ENCODE measurements at regions not wholly inside any gene's neighbourhood (a gene's known extent, or its start where the extent isn't known, plus 50 kb on each side); places are given as distances from the start of the nearest gene placed in this dataset.

DNA sequence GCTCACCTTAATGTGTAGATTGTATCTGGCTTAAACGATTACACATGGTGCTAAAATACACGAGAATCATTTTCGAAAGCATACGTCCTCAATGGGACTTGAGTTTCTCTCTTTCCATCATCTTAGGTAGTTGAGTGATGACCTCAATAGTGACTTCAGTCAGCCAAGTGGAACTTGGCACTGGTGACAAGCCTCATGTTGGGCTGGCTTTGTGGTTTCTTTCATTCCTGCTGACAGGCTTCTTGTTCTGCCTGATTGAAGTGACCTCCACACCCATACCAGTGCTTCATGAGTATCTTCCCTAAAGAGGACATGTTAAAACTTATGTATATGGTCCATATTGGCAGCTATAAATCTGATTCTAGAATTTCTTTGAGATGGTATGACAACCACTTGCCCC lies 159.1 kb upstream of the WDR1 start:
- TF ChIP-seq CTCF (IDR thresholded peaks at IDR 0.05; ENCODE audit: control insufficient read depth, extremely low read depth, insufficient read depth) = no peak
- DNase-seq (ENCODE audit: low read depth) = no peak
- no peak overlapping the region for H3K4me3 ChIP-seq (ENCODE audit: low read depth, low read length)

DNA sequence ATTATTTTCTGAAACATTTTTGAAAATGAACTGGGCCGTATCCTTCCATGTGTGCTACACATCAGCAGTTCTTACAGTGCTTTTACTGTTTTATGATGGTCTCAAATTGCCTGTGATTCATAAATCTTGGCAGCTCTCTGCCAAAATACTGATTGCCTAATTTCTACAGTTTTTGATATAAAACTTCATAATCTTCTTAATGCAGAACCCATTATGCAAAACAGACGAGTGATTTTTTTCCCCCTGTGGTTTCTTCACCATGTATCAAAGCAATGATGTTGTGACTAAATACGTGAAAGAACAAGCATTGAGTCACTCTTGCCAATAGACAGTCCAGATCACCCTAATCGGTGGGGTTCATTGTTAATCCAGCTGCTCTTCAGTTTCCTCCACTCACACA lies 156.4 kb upstream of the WDR1 start:
- no peak overlapping the region for H3K4me3 ChIP-seq (ENCODE audit: low read depth, low read length)
- no peak for DNase-seq (ENCODE audit: low read depth)
- TF ChIP-seq CTCF (IDR thresholded peaks at IDR 0.05; ENCODE audit: control insufficient read depth, extremely low read depth, insufficient read depth) = no peak

DNA sequence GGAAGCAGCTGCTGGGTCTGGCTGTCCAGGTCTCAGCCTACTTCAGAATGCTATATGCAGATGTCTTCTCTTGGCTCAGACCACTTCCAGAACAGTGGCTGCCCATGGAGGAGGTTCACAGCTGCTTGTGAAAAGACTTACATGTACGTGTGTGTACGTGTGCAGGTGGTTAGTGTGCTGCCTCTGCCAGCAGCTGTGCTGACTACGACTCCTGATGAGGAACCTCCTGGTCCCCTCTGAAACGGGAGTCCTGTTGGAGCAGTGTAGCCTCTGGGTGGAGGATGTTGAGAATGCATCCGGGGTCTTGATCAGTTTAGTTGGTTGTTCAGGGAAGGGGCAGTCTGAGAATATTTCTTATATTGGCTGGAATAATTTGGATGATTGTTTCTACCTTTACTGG lies 155.9 kb upstream of the WDR1 start:
- DNase-seq (ENCODE audit: low read depth) = no peak
- no peak for TF ChIP-seq CTCF (IDR thresholded peaks at IDR 0.05; ENCODE audit: control insufficient read depth, extremely low read depth, insufficient read depth)
- no peak overlapping the region for H3K4me3 ChIP-seq (ENCODE audit: low read depth, low read length)

DNA sequence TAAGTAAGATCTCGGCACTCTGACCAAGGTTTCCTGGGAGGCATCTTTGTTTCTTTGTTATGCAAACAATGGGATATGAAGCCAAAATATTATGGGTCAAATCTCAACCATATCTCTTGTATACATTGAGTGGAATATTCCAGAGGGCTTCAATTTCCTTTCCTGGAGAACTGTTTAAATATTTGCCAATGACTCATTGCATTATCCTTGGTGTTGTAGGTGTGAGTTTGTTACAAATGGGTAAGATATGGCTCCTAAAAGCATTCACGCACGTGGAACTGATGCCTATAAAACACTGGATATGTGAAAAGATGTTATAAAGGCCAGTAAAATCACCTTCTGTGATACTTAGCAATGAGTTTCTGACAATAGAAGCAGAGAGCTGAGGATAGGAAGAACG lies 150.5 kb upstream of the WDR1 start:
- no peak for DNase-seq (ENCODE audit: low read depth)
- no peak overlapping the region for H3K4me3 ChIP-seq (ENCODE audit: low read depth, low read length)
- TF ChIP-seq CTCF (IDR thresholded peaks at IDR 0.05; ENCODE audit: control insufficient read depth, extremely low read depth, insufficient read depth) = no peak

DNA sequence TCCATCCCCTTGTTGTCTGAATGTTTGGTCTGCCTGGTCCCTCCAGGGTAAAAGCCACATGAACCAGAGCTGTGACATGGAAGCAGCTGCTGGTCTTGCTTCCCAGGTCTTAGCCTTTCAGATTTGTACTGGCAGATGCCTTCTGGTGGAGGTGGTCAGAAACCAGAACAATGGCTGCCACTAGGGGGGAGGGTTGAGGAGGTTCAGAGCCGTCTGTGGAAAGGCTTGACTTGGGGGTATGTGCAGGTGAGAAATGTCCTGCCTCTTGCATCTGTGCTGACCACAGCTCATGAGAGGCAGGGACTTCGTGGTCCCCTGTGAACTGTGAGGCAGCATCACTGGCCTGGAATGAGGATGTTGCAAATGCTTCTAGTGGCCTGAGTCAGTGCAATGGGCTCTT lies 144.2 kb upstream of the WDR1 start:
- DNase-seq (ENCODE audit: low read depth) = no peak
- no peak overlapping the region for H3K4me3 ChIP-seq (ENCODE audit: low read depth, low read length)
- TF ChIP-seq CTCF (IDR thresholded peaks at IDR 0.05; ENCODE audit: control insufficient read depth, extremely low read depth, insufficient read depth) = no peak

DNA sequence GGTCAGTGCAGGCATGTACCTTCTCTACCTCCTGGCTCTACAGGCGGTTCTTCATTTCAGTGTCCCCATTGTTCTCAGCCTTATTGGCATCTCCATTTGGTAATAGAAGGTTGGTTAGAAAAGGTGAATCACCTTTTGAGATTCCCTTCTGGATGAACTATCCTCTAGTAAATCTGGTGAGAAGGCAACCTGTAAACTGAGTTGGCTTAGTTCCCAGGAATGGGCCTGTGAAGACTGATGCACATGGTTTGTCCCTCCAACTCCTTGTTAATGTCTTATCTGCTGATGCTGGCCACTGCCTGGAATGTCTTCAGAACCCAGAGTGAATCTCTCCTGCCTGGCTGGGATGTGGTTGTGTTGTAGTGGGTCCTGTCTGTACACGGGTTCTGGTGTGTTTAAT lies 143.4 kb upstream of the WDR1 start:
- no peak for TF ChIP-seq CTCF (IDR thresholded peaks at IDR 0.05; ENCODE audit: control insufficient read depth, extremely low read depth, insufficient read depth)
- no peak for DNase-seq (ENCODE audit: low read depth)
- no peak overlapping the region for H3K4me3 ChIP-seq (ENCODE audit: low read depth, low read length)

- DNase-seq (ENCODE audit: low read depth) = no peak
- no peak for TF ChIP-seq CTCF (IDR thresholded peaks at IDR 0.05; ENCODE audit: control insufficient read depth, extremely low read depth, insufficient read depth)
- no peak overlapping the region for H3K4me3 ChIP-seq (ENCODE audit: low read depth, low read length)
Measured at GRCh38 chr4:10256203-10256602, 139.6 kb upstream of the WDR1 start.

All from LNCaP clone FGC (cell line).